ENCODE measurements at regions not wholly inside any gene's neighbourhood (a gene's known extent, or its start where the extent isn't known, plus 50 kb on each side); places are given as distances from the start of the nearest gene placed in this dataset.
"Not testable (repeated sequence)": the region's sequence is repeated elsewhere in the genome, so short reads cannot be mapped to it uniquely, and the experiment has no call there.

GRCh38 chr18:1304392-1304992 is 399.8 kb downstream of the ADCYAP1 start:
- Histone ChIP-seq H3K4me2 (ENCODE audit: unreplicated experiment) (no peak overlapping the region), H3K36me3 (ENCODE audit: low read depth) (no peaks in the 10 kb centered on the region), H3K27ac (no peak overlapping the region), H3F3A (ENCODE audit: insufficient read depth) (no peaks in the 10 kb centered on the region), H3K9ac (no peak overlapping the region), H3K4me3 (no peak overlapping the region), H3K79me2 (ENCODE audit: insufficient read depth) (no peaks in the 10 kb centered on the region), H3K9me3 (ENCODE audit: low read depth) (no peaks in the 10 kb centered on the region), H2AFZ (no peak overlapping the region), H3K9me2 (ENCODE audit: insufficient read depth) (no peaks in the 10 kb centered on the region), H3K4me1 (ENCODE audit: insufficient read depth) (no peaks in the 10 kb centered on the region), H3K27me3 (replicated peaks; ENCODE audit: insufficient read depth) (no peaks in the 10 kb centered on the region), H4K20me1 (ENCODE audit: insufficient read depth) (no peaks in the 10 kb centered on the region)
- 12 to 14% methylated on average over 4 of the region's 4 CpGs for WGBS, 2 experiments (ENCODE audit: low coverage in 1 of 2, low lambda C conversion rate in 2 of 2, missing lambda C conversion rate in 2 of 2)
- in situ Hi-C loops (cut with MboI), result no loop called here
- DNase-seq, result no peak
- no peak for TF ChIP-seq EZH2phosphoT487 (IDR thresholded peaks at IDR 0.05; ENCODE audit: insufficient read depth, low read depth)
- TF ChIP-seq EZH2 (IDR thresholded peaks at IDR 0.05; ENCODE audit: insufficient read depth, poor library complexity, severe bottlenecking), result no peak

GRCh38 chr18:1306641-1307040 is 402.0 kb downstream of the ADCYAP1 start:
- no peaks in the 10 kb centered on the region for H3K79me2 ChIP-seq (ENCODE audit: insufficient read depth)
- H3K27ac ChIP-seq, result no peak overlapping the region
- H4K20me1 ChIP-seq (ENCODE audit: insufficient read depth), result no peaks in the 10 kb centered on the region
- no peaks in the 10 kb centered on the region for H3K4me1 ChIP-seq (ENCODE audit: insufficient read depth)
- WGBS, 2 experiments (ENCODE audit: low coverage in 1 of 2, low lambda C conversion rate in 2 of 2, missing lambda C conversion rate in 2 of 2), result 2% methylated on average over 2 of the region's 2 CpGs
- H3K4me2 ChIP-seq (ENCODE audit: unreplicated experiment), result no peak overlapping the region
- no peaks in the 10 kb centered on the region for H3K9me2 ChIP-seq (ENCODE audit: insufficient read depth)
- H3K9ac ChIP-seq, result no peak overlapping the region
- TF ChIP-seq EZH2 (IDR thresholded peaks at IDR 0.05; ENCODE audit: insufficient read depth, poor library complexity, severe bottlenecking) (no peak), EZH2phosphoT487 (IDR thresholded peaks at IDR 0.05; ENCODE audit: insufficient read depth, low read depth) (no peak)
- H3K9me3 ChIP-seq (ENCODE audit: low read depth), result no peaks in the 10 kb centered on the region
- H3K27me3 ChIP-seq (replicated peaks; ENCODE audit: insufficient read depth), result no peaks in the 10 kb centered on the region
- in situ Hi-C loops (cut with MboI), result no loop called here
- DNase-seq, result no peak
- no peaks in the 10 kb centered on the region for H3F3A ChIP-seq (ENCODE audit: insufficient read depth)
- no peak overlapping the region for H2AFZ ChIP-seq
- H3K36me3 ChIP-seq (ENCODE audit: low read depth), result no peaks in the 10 kb centered on the region
- no peak overlapping the region for H3K4me3 ChIP-seq

GRCh38 chr18:1308686-1309085 is 404.0 kb downstream of the ADCYAP1 start:
- H3K27me3 ChIP-seq (replicated peaks; ENCODE audit: insufficient read depth), result no peaks in the 10 kb centered on the region
- no peaks in the 10 kb centered on the region for H4K20me1 ChIP-seq (ENCODE audit: insufficient read depth)
- in situ Hi-C loops (cut with MboI), result no loop called here
- no peak overlapping the region for H2AFZ ChIP-seq
- H3K4me1 ChIP-seq (ENCODE audit: insufficient read depth), result no peaks in the 10 kb centered on the region
- no peak overlapping the region for H3K9ac ChIP-seq
- H3K9me2 ChIP-seq (ENCODE audit: insufficient read depth), result no peaks in the 10 kb centered on the region
- H3K9me3 ChIP-seq (ENCODE audit: low read depth), result no peaks in the 10 kb centered on the region
- H3K4me2 ChIP-seq (ENCODE audit: unreplicated experiment), result no peak overlapping the region
- H3K27ac ChIP-seq, result no peak overlapping the region
- TF ChIP-seq EZH2phosphoT487 (IDR thresholded peaks at IDR 0.05; ENCODE audit: insufficient read depth, low read depth) (no peak), EZH2 (IDR thresholded peaks at IDR 0.05; ENCODE audit: insufficient read depth, poor library complexity, severe bottlenecking) (no peak)
- H3K79me2 ChIP-seq (ENCODE audit: insufficient read depth), result no peaks in the 10 kb centered on the region
- no peaks in the 10 kb centered on the region for H3F3A ChIP-seq (ENCODE audit: insufficient read depth)
- H3K36me3 ChIP-seq (ENCODE audit: low read depth), result no peaks in the 10 kb centered on the region
- 18 to 19% methylated on average over 5 of the region's 5 CpGs for WGBS, 2 experiments (ENCODE audit: low coverage in 1 of 2, low lambda C conversion rate in 2 of 2, missing lambda C conversion rate in 2 of 2)
- DNase-seq, result no peak
- H3K4me3 ChIP-seq, result no peak overlapping the region

GRCh38 chr18:1311376-1311775 is 406.7 kb downstream of the ADCYAP1 start:
- Histone ChIP-seq H3K4me2 (ENCODE audit: unreplicated experiment) (no peak overlapping the region), H3K27ac (no peak overlapping the region)
- no peak for TF ChIP-seq EZH2phosphoT487 (IDR thresholded peaks at IDR 0.05; ENCODE audit: insufficient read depth, low read depth)
- no peak for TF ChIP-seq EZH2 (IDR thresholded peaks at IDR 0.05; ENCODE audit: insufficient read depth, poor library complexity, severe bottlenecking)

GRCh38 chr18:1335345-1335744 is 430.7 kb downstream of the ADCYAP1 start:
- DNase-seq; H3K36me3 ChIP-seq (ENCODE audit: low read depth); H3K9ac ChIP-seq; H3K9me2 ChIP-seq (ENCODE audit: insufficient read depth); H4K20me1 ChIP-seq (ENCODE audit: insufficient read depth); H3K9me3 ChIP-seq (ENCODE audit: low read depth); in situ Hi-C loops (cut with MboI); H3F3A ChIP-seq (ENCODE audit: insufficient read depth); H3K4me3 ChIP-seq; H2AFZ ChIP-seq; H3K27me3 ChIP-seq (replicated peaks; ENCODE audit: insufficient read depth); H3K4me1 ChIP-seq (ENCODE audit: insufficient read depth); H3K27ac ChIP-seq; H3K79me2 ChIP-seq (ENCODE audit: insufficient read depth); H3K4me2 ChIP-seq (ENCODE audit: unreplicated experiment): not testable (repeated sequence)
- 36% methylated on average over 11 of the region's 11 CpGs for WGBS, 2 experiments (ENCODE audit: low coverage in 1 of 2, low lambda C conversion rate in 2 of 2, missing lambda C conversion rate in 2 of 2)

More at GRCh38 chr18:1311376-1311775, 406.7 kb downstream of the ADCYAP1 start:
- Histone ChIP-seq H4K20me1 (ENCODE audit: insufficient read depth) (no peaks in the 10 kb centered on the region), H3K27me3 (replicated peaks; ENCODE audit: insufficient read depth) (no peaks in the 10 kb centered on the region), H3K9ac (no peak overlapping the region), H2AFZ (no peak overlapping the region), H3F3A (ENCODE audit: insufficient read depth) (no peaks in the 10 kb centered on the region), H3K9me2 (ENCODE audit: insufficient read depth) (no peaks in the 10 kb centered on the region), H3K79me2 (ENCODE audit: insufficient read depth) (no peaks in the 10 kb centered on the region), H3K36me3 (ENCODE audit: low read depth) (no peaks in the 10 kb centered on the region), H3K9me3 (ENCODE audit: low read depth) (no peaks in the 10 kb centered on the region), H3K4me3 (no peak overlapping the region), H3K4me1 (ENCODE audit: insufficient read depth) (no peaks in the 10 kb centered on the region)
- 2 to 10% methylated on average over 2 of the region's 2 CpGs for WGBS, 2 experiments (ENCODE audit: low coverage in 1 of 2, low lambda C conversion rate in 2 of 2, missing lambda C conversion rate in 2 of 2)
- in situ Hi-C loops (cut with MboI), result no loop called here
- no peak for DNase-seq
